ENCODE measurements at regions not wholly inside any gene's neighbourhood (a gene's known extent, or its start where the extent isn't known, plus 50 kb on each side); places are given as distances from the start of the nearest gene placed in this dataset.

DNA sequence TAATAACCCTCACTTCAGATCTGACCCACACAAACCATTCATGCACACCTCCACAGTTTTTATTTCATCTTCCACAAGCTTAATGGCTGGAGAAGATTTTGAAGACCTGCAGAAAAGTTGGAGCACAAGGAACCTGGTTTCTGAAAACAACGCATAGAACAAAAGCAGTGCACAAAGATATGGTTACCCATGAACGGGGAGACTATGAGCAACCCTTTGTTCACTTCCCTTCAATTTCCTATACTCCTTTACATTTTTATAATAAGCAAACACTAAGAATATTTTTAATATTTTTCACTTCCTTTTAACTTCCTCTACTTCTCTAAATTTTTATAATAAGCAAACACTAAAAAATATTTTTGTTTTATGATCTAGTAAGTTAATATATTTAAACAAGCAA is 103.5 kb upstream of the UBE2E2 start:
- no peak for TF ChIP-seq TOX (CRISPR knock-in tag; IDR thresholded peaks at IDR 0.05; ENCODE audit: borderline replicate concordance)
- TF ChIP-seq, protein P1, sequence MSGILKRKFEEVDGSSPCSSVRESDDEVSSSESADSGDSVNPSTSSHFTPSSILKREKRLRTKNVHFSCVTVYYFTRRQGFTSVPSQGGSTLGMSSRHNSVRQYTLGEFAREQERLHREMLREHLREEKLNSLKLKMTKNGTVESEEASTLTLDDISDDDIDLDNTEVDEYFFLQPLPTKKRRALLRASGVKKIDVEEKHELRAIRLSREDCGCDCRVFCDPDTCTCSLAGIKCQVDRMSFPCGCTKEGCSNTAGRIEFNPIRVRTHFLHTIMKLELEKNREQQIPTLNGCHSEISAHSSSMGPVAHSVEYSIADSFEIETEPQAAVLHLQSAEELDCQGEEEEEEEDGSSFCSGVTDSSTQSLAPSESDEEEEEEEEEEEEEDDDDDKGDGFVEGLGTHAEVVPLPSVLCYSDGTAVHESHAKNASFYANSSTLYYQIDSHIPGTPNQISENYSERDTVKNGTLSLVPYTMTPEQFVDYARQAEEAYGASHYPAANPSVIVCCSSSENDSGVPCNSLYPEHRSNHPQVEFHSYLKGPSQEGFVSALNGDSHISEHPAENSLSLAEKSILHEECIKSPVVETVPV (CRISPR knock-in tag; IDR thresholded peaks at IDR 0.05) = no peak
- no peak for TF ChIP-seq ZC3H10 (CRISPR knock-in tag; IDR thresholded peaks at IDR 0.05)
- TF ChIP-seq, protein P2, sequence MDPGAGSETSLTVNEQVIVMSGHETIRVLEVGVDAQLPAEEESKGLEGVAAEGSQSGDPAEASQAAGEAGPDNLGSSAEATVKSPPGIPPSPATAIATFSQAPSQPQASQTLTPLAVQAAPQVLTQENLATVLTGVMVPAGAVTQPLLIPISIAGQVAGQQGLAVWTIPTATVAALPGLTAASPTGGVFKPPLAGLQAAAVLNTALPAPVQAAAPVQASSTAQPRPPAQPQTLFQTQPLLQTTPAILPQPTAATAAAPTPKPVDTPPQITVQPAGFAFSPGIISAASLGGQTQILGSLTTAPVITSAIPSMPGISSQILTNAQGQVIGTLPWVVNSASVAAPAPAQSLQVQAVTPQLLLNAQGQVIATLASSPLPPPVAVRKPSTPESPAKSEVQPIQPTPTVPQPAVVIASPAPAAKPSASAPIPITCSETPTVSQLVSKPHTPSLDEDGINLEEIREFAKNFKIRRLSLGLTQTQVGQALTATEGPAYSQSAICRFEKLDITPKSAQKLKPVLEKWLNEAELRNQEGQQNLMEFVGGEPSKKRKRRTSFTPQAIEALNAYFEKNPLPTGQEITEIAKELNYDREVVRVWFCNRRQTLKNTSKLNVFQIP (CRISPR knock-in tag; IDR thresholded peaks at IDR 0.05; ENCODE audit: borderline replicate concordance, low read depth) = no peak
- no peak for TF ChIP-seq OSR1 (CRISPR knock-in tag; IDR thresholded peaks at IDR 0.05)
- TF ChIP-seq TCF4 (CRISPR knock-in tag; IDR thresholded peaks at IDR 0.05; ENCODE audit: borderline replicate concordance) = no peak
- no peak for TF ChIP-seq ZFP3 (CRISPR knock-in tag; IDR thresholded peaks at IDR 0.05)
- no peak for TF ChIP-seq RARB (CRISPR knock-in tag; IDR thresholded peaks at IDR 0.05)
- ATAC-seq = no peak

- TF ChIP-seq CREB5 (CRISPR knock-in tag; IDR thresholded peaks at IDR 0.05; ENCODE audit: low read depth) (no peak), OSR1 (CRISPR knock-in tag; IDR thresholded peaks at IDR 0.05) (no peak), CSDC2 (CRISPR knock-in tag; IDR thresholded peaks at IDR 0.05) (no peak), ZNF565 (CRISPR knock-in tag; conservative IDR thresholded peaks at IDR 0.05; ENCODE audit: low read depth) (no peak), ZNF8 (CRISPR knock-in tag; IDR thresholded peaks at IDR 0.05) (no peak), RARB (CRISPR knock-in tag; IDR thresholded peaks at IDR 0.05) (no peak), ISL1 (CRISPR knock-in tag; IDR thresholded peaks at IDR 0.05) (no peak), TSHZ2 (CRISPR knock-in tag; IDR thresholded peaks at IDR 0.05) (no peak), TOX (CRISPR knock-in tag; IDR thresholded peaks at IDR 0.05; ENCODE audit: borderline replicate concordance) (no peak), PPARA (CRISPR knock-in tag; IDR thresholded peaks at IDR 0.05; ENCODE audit: borderline replicate concordance) (no peak)
- TF ChIP-seq, protein P2 (CRISPR knock-in tag; IDR thresholded peaks at IDR 0.05; ENCODE audit: borderline replicate concordance, low read depth) = no peak
- TF ChIP-seq, protein P1 (CRISPR knock-in tag; IDR thresholded peaks at IDR 0.05) = no peak
- ATAC-seq = no peak
These were observed 103.0 kb upstream of the UBE2E2 start for GRCh38 chr3:23100106-23100505.

DNA sequence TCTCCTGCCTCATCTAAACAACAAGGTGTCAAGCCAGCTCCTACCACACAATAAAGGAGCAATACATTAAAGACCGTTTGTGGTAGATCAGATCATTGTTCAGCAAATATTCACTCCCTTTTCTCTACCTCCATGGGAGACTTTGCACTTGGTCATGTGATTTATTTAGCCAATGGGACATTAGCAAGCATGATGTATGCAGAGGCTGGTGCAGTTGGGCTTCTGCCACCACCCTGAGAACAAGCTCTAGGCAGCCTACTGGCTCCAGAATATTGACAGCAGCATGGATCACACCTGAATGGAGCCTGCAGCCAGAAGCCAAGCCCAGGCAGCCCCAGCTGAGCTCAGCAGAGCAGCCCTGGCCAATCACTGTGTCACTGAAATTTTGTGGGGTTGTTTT is 99.4 kb upstream of the UBE2E2 start:
- no peak for ATAC-seq
- TF ChIP-seq ESRRG (CRISPR knock-in tag; IDR thresholded peaks at IDR 0.05) (no peak), ISL1 (CRISPR knock-in tag; IDR thresholded peaks at IDR 0.05) (no peak)

- TF ChIP-seq ISL1 (CRISPR knock-in tag; IDR thresholded peaks at IDR 0.05) (no peak), PPARA (CRISPR knock-in tag; IDR thresholded peaks at IDR 0.05; ENCODE audit: borderline replicate concordance) (no peak), ZFP3 (CRISPR knock-in tag; IDR thresholded peaks at IDR 0.05) (no peak), TOX (CRISPR knock-in tag; IDR thresholded peaks at IDR 0.05; ENCODE audit: borderline replicate concordance) (no peak), ZNF70 (CRISPR knock-in tag; IDR thresholded peaks at IDR 0.05) (no peak)
- no peak for ATAC-seq
These were observed 98.1 kb upstream of the UBE2E2 start for GRCh38 chr3:23105048-23105447.

All from SK-N-SH treated with all-trans-retinoic acid at 6 μM for 48 hours (cell line).